A673 (cell line): ENCODE measurements at regions not wholly inside any gene's neighbourhood (a gene's known extent, or its start where the extent isn't known, plus 50 kb on each side); places are given as distances from the start of the nearest gene placed in this dataset.

Experiments
- CTCF ChIP-seq: fragments of 300-800, 200-600 bp; sonication (generic); conservative IDR thresholded peaks from 2 replicates; pipeline ENCODE4 v1.5.1; 2017; ENCODE audit warnings: low read depth, mild to moderate bottlenecking, antibody characterized with exemption, low read length, moderate library complexity, mixed read lengths
- EZH2 ChIP-seq: fragments of 200-600 bp; sonication (generic); IDR thresholded peaks from 2 replicates; pipeline ENCODE4 v1.6.1; 2017; ENCODE audit warnings: borderline replicate concordance, low read depth, mild to moderate bottlenecking, mixed read lengths, antibody characterized with exemption, low read length; ENCODE audit not compliant: poor library complexity, severe bottlenecking

DNA sequence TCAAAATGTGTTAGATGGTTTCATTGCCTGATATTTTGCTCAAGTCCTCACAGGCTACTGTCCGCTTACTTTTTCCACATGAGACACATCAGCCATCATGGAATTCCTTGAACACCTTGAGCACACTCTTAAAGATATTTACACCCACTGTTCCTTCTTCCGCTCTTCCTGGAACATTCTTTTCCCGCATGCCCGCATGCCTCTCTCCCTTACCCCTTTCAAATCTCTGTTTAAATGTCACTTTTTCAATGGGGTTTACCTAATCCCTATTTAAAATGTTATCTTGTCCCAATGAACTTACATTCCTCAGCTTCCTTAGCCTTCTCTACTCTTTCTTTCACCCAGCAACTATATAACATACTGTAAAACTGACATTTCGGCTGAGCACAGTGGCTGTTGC is 503.3 kb upstream of the PTCHD4 start:
- TF ChIP-seq CTCF (no peak), EZH2 (no peak)
